ENCODE measurements at regions not wholly inside any gene's neighbourhood (a gene's known extent, or its start where the extent isn't known, plus 50 kb on each side); places are given as distances from the start of the nearest gene placed in this dataset.

DNA sequence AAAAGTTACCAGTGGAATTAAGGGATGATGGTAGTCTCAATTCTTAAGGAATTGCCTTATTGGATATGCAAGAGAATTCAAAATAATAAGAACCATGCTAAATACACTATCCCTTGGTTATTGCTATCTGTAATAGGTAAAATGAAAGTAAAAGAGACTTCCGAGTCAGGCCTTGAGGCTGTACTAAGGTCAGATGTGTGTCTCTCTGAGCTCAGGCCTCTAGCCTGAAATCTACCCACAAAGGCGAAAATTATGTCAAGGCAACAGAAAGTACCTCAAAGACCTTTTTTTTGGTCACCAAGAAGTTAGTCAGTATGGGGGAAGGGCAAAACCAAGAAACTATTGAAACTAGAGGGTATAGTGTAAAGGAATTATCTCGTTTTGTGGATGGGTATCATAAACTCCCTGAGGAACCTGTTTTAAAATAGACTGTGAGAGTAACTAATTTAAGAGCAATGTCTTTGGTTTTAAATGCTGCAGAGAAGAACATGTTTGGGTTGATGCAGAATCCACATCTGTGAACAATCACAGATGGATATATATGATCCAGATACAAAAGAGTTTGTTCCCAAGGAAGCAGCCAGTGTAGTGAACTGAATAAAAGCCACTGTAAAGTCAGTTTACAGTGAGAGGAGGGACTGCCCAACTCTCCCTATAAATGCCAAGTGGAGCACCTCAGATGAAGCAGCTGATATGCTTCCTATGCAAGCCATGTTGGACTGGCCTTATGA is 382.3 kb upstream of the SEMA6D start:
- no peaks in the 10 kb centered on the region for H3K27me3 Mint-ChIP-seq (ENCODE audit: low read depth)

More for the DNA sequence above, 382.3 kb upstream of the SEMA6D start:
- no CpG with 5 or more reads among the region's 3 CpGs for WGBS (ENCODE audit: extremely low coverage, insufficient read length, low lambda C conversion rate)
- H3K9me3 Mint-ChIP-seq: no peaks in the 10 kb centered on the region; a peak in 1 of 5 replicates
- no peak overlapping the region for H3K4me2 ChIP-seq (ENCODE audit: insufficient read depth, insufficient read length, low read length)
- H2BK15ac ChIP-seq (ENCODE audit: low read depth, low read length): no peak overlapping the region
- H3K4me3 Mint-ChIP-seq: no peak overlapping the region
- no peak overlapping the region for H2BK12ac ChIP-seq (ENCODE audit: insufficient read length, low read depth, low read length)
- H2BK20ac ChIP-seq (ENCODE audit: low read depth, low read length, poor library complexity, severe bottlenecking): no peak overlapping the region
- no peaks in the 10 kb centered on the region for H3K79me1 ChIP-seq (ENCODE audit: insufficient read depth, low read depth, low read length, poor library complexity, severe bottlenecking)
- H2AK5ac ChIP-seq (ENCODE audit: insufficient read length, low read length): no peak overlapping the region
- no peaks in the 10 kb centered on the region; a peak in 1 of 7 replicates for H3K36me3 Mint-ChIP-seq (ENCODE audit: insufficient read depth in 1 of 3, low read depth in 3 of 3)
- H3K23ac ChIP-seq (ENCODE audit: insufficient read length, low read depth, low read length): no peak overlapping the region
- H2BK5ac ChIP-seq (ENCODE audit: insufficient read length, low read length): no peak overlapping the region
- no peak overlapping the region for H3K18ac ChIP-seq (ENCODE audit: insufficient read length, low read depth, low read length)
- no peak overlapping the region for H3K14ac ChIP-seq (ENCODE audit: insufficient read depth, low read length)
- H2BK120ac ChIP-seq (ENCODE audit: low read depth, low read length, poor library complexity, severe bottlenecking): no peak overlapping the region
- no peak overlapping the region for H3K4ac ChIP-seq (ENCODE audit: low read depth, low read length)
- H3K27ac ChIP-seq (ENCODE audit: insufficient read length, low read depth, low read length): no peak overlapping the region
- no peaks in the 10 kb centered on the region for H3K27me3 ChIP-seq (ENCODE audit: insufficient read depth, low read length)
- no peak overlapping the region for H3K56ac ChIP-seq (ENCODE audit: insufficient read length, low read depth, low read length)
- no peaks in the 10 kb centered on the region for H3K4me1 ChIP-seq (ENCODE audit: insufficient read depth, low read length)
- no peaks in the 10 kb centered on the region for H3K79me2 ChIP-seq (ENCODE audit: insufficient read depth, low read length)
- no peak overlapping the region; a peak in 1 of 7 replicates for H3K27ac Mint-ChIP-seq
- H3K9ac ChIP-seq (ENCODE audit: extremely low read depth, insufficient read length, low read length): no peak overlapping the region
- no peak overlapping the region for H3T11ph ChIP-seq (ENCODE audit: low read length)
- H4K5ac ChIP-seq (ENCODE audit: insufficient read length, low read depth, low read length): no peak overlapping the region
- TF ChIP-seq, protein P1, sequence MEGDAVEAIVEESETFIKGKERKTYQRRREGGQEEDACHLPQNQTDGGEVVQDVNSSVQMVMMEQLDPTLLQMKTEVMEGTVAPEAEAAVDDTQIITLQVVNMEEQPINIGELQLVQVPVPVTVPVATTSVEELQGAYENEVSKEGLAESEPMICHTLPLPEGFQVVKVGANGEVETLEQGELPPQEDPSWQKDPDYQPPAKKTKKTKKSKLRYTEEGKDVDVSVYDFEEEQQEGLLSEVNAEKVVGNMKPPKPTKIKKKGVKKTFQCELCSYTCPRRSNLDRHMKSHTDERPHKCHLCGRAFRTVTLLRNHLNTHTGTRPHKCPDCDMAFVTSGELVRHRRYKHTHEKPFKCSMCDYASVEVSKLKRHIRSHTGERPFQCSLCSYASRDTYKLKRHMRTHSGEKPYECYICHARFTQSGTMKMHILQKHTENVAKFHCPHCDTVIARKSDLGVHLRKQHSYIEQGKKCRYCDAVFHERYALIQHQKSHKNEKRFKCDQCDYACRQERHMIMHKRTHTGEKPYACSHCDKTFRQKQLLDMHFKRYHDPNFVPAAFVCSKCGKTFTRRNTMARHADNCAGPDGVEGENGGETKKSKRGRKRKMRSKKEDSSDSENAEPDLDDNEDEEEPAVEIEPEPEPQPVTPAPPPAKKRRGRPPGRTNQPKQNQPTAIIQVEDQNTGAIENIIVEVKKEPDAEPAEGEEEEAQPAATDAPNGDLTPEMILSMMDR (conservative IDR thresholded peaks at IDR 0.05): no peak
- DNase-seq: no peak
- no peaks in the 10 kb centered on the region for H3K23me2 ChIP-seq (ENCODE audit: insufficient read length, low read depth, low read length, poor library complexity, severe bottlenecking)
- H4K91ac ChIP-seq (ENCODE audit: insufficient read length, low read depth, low read length): no peak overlapping the region
- H4K20me1 ChIP-seq (ENCODE audit: control insufficient read depth, insufficient read depth, insufficient read length): no peaks in the 10 kb centered on the region
- no peak overlapping the region for H4K8ac ChIP-seq (replicated peaks; ENCODE audit: insufficient read length, low read depth, low read length)
- peaks cover 4 to 7% of the 10 kb centered on the region in 2 experiments for H3K4me1 Mint-ChIP-seq
- no peak overlapping the region for H2AFZ ChIP-seq (ENCODE audit: low read length)
- H3K9me3 ChIP-seq (ENCODE audit: control insufficient read depth, low read depth, low read length): no peaks in the 10 kb centered on the region

All from H9 (cell line).